ENCODE measurements at regions not wholly inside any gene's neighbourhood (a gene's known extent, or its start where the extent isn't known, plus 50 kb on each side); places are given as distances from the start of the nearest gene placed in this dataset.

- no peak for DNase-seq (ENCODE audit: low spot score)
Observed at GRCh38 chr7:96928965-96929364, 76.4 kb upstream of the DLX6 start.

DNA sequence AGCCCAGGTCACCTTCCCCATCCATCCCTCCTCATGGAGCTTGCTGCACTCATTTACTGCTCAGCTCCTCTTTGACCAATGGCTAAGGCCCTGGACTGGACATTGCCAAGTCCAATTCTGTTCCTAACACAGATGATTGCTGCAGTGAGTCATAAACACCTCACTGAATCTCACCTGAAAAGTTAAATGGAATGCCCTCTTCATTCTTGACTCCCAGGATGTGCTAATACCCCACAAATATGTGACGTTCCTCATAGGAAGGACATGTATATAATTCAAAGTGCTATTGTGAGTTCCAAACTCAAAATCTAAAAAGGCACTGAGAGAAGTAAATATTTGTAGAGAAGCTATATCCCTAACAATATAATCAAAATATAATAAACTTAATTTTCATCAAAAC, 73.5 kb upstream of the DLX6 start:
- no peak for DNase-seq (ENCODE audit: low spot score)

- DNase-seq (ENCODE audit: low spot score), result no peak
Observed at GRCh38 chr7:96933067-96933645, 72.2 kb upstream of the DLX6 start.

GRCh38 chr7:96936621-96937020, 68.7 kb upstream of the DLX6 start:
- DNase-seq (ENCODE audit: low spot score), result no peak

- no peak for DNase-seq (ENCODE audit: low spot score)
Observed at GRCh38 chr7:96942112-96942511, 63.2 kb upstream of the DLX6 start.

GRCh38 chr7:96949766-96950165, 55.6 kb upstream of the DLX6 start:
- no peak for DNase-seq (ENCODE audit: low spot score)

DNA sequence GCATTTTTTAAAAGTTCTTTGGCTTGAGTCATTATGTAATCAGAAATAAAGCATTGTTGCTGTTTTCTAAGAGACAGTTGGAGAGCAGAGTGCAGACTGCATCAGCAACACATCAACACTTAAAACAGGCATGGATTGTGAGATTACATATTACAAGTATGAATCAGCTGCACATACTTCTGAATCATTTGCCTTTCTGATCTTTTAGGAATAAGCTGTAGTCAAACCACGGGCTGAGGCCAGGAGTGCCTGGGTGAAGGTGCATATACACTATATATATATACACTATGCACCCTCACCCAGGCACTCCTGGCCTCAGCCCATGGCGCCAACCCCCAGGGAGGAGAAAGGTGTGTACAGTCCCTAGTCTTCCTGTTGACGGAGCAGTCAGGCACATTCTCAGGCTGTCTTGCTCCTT, 52.4 kb upstream of the DLX6 start:
- peak; percentile 40 for DNase-seq (ENCODE audit: low spot score)

DNA sequence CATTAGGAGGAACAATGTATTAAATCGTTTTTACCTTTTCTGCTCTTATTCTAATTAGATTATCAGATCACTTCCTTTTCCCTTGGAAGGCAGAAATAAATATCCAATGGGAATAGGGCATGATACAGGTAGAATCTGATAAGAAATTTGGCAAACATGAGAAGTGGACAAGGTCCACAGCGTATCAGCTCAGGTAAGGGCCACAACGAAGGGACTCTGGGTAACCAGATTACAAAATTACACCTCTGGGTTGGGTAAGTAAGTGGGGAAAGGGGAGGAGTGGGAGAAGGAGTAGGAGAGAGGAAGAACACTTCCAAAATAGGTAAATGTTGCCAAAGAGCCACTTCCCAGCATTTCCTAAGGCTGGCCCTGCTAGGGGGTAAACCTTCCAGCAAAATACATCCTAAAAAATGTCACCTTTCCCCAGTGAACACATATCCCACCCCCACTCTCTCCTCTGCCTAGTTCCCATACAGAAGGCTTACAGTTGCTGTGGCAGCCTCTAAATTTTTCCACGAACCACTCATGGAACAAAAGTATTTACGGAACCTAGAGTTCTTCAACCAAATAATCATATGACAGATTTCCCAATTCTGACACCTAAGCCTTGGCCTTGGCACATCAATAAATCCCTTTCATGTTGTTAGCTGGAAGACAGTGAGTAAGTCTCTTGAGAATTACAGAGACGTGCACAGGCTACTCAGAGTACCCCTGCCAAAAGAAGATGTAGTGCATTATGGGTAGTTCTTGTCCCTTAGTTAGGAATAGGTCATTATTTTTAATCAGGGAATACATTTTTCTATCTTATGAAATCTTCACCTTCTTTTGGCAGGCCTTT, 51.5 kb upstream of the DLX6 start:
- DNase-seq (ENCODE audit: low spot score), result no peak
